Thyroid gland (tissue), 4 donors: ENCODE measurements at regions not wholly inside any gene's neighbourhood (a gene's known extent, or its start where the extent isn't known, plus 50 kb on each side); places are given as distances from the start of the nearest gene placed in this dataset.

Source experiments
- DNase-seq, 2 donors: peaks; one replicate each; pipeline ENCODE4 v3.0.0-alpha.2; 2019
- H3K27ac ChIP-seq, 3 donors: fragments of 200-600 bp; sonication (generic); 1 replicate in 2 of 3; 2 replicates in 1 of 3; pipeline ENCODE4 v1.5.1; 2016 to 2019; ENCODE audit warnings: mild to moderate bottlenecking in 1 of 3, moderate library complexity in 1 of 3
- H3K27me3 ChIP-seq: fragments of 200-600 bp; sonication (generic); one replicate; pipeline ENCODE4 v1.5.1; 2019
- H3K36me3 ChIP-seq, 2 donors: fragments of 200-600 bp; sonication (generic); one replicate each; pipeline ENCODE4 v1.5.1; 2016 to 2019
- H3K4me1 ChIP-seq, 2 donors: fragments of 200-600 bp; sonication (generic); one replicate each; pipeline ENCODE4 v1.5.1; 2017 to 2019
- H3K4me3 ChIP-seq, 3 donors: fragments of 200-600 bp; sonication (generic); replicated peaks in 1 of 3; 1 replicate in 2 of 3; 2 replicates in 1 of 3; pipeline ENCODE4 v1.5.1; 2016; ENCODE audit warnings: mild to moderate bottlenecking in 1 of 3
- H3K9me3 ChIP-seq: fragments of 200-600 bp; sonication (generic); one replicate; pipeline ENCODE4 v1.5.1; 2017
- POLR2A ChIP-seq, 2 donors: fragments of 450-650 bp; IDR thresholded peaks; one replicate each; pipeline ENCODE4 v1.6.1; 2017; ENCODE audit warnings: antibody characterized with exemption in 2 of 2, mild to moderate bottlenecking in 2 of 2, moderate library complexity in 1 of 2
- WGBS, 2 donors: methylation state at CpG; one replicate each; pipeline ENCODE4 v1.1.5; 2017; 5-methylcytosine and 5-hydroxymethylcytosine counted together
- intact Hi-C: fragments of 100-400 bp; cut with DNase I; formaldehyde crosslinking; loops from one replicate; pipeline ENCODE4 v1.15.1; 2023
- TF ChIP-seq, protein P1 (sequence below), 6 experiments: fragments of 200-600 bp in 3 of 6; fragments of 450-650 bp in 3 of 6; sonication (generic) in 3 of 6; IDR thresholded peaks; one replicate each; pipeline ENCODE4 v1.5.1; 2016 to 2019; ENCODE audit warnings: antibody characterized with exemption in 6 of 6, mild to moderate bottlenecking in 2 of 6, inconsistent platforms in 1 of 6, moderate library complexity in 1 of 6

DNA sequence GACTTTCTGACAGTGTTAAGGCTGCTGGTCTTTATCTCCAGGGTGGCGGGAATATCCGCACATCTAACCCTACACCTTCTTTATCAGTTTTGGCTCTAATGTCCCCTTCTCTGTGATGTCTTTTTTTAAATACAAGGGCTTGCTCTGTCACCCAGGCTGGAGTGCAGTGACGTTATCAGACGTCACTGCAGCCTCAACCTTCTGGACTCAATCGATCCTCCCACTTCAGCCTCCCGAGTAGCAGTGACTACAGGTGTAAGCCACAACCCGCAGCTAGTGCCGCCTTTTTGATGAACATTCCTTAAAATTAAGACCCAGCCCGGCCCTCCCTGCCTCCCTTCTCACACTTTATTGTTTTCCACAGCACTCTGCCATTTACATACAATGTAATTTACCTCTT, 120.1 kb upstream of the CDH4 start:
- WGBS, 2 donors, result 87 to 90% methylated on average over 9 of the region's 9 CpGs
- intact Hi-C loops, result no loop called here
- DNase-seq, result no peak

DNA sequence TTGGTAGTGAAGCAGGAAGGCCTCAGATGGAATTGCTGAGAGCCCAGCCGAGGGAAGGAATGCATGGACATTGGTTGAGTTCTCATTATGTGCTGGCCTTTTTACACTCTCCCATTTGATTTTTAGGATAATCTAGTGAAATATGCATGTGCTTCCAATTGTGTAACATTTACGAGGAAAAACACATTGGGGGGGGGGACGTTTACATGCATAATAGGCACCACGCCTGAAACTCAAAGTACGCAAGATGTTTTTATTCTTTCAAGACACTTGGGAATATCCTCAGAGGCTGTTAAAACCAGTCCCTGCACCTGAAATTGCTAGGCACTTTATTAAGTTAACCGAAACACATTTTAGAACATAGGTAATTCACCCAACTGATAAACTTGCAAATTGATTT, 118.5 kb upstream of the CDH4 start:
- Histone ChIP-seq H3K9me3 (no peaks in the 10 kb centered on the region), H3K27me3 (no peaks in the 10 kb centered on the region), H3K4me3 (no peak overlapping the region), H3K36me3 (no peaks in the 10 kb centered on the region), H3K4me1 (no peaks in the 10 kb centered on the region), H3K27ac (no peak overlapping the region)
- WGBS, 2 donors, result 84 to 91% methylated on average over 6 of the region's 6 CpGs
- intact Hi-C loops, result no loop called here
- TF ChIP-seq POLR2A (IDR thresholded peaks at IDR 0.05), result no peak
- TF ChIP-seq, protein P1, sequence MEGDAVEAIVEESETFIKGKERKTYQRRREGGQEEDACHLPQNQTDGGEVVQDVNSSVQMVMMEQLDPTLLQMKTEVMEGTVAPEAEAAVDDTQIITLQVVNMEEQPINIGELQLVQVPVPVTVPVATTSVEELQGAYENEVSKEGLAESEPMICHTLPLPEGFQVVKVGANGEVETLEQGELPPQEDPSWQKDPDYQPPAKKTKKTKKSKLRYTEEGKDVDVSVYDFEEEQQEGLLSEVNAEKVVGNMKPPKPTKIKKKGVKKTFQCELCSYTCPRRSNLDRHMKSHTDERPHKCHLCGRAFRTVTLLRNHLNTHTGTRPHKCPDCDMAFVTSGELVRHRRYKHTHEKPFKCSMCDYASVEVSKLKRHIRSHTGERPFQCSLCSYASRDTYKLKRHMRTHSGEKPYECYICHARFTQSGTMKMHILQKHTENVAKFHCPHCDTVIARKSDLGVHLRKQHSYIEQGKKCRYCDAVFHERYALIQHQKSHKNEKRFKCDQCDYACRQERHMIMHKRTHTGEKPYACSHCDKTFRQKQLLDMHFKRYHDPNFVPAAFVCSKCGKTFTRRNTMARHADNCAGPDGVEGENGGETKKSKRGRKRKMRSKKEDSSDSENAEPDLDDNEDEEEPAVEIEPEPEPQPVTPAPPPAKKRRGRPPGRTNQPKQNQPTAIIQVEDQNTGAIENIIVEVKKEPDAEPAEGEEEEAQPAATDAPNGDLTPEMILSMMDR (IDR thresholded peaks at IDR 0.05), result no peak
- DNase-seq, result no peak

More for the DNA sequence above, 120.1 kb upstream of the CDH4 start:
- Histone ChIP-seq H3K27ac (no peak overlapping the region), H3K9me3 (no peaks in the 10 kb centered on the region), H3K36me3 (no peaks in the 10 kb centered on the region), H3K4me3 (no peak overlapping the region), H3K27me3 (no peaks in the 10 kb centered on the region), H3K4me1 (no peaks in the 10 kb centered on the region)
- TF ChIP-seq, protein P1 (IDR thresholded peaks at IDR 0.05), result no peak
- no peak for TF ChIP-seq POLR2A (IDR thresholded peaks at IDR 0.05)

DNA sequence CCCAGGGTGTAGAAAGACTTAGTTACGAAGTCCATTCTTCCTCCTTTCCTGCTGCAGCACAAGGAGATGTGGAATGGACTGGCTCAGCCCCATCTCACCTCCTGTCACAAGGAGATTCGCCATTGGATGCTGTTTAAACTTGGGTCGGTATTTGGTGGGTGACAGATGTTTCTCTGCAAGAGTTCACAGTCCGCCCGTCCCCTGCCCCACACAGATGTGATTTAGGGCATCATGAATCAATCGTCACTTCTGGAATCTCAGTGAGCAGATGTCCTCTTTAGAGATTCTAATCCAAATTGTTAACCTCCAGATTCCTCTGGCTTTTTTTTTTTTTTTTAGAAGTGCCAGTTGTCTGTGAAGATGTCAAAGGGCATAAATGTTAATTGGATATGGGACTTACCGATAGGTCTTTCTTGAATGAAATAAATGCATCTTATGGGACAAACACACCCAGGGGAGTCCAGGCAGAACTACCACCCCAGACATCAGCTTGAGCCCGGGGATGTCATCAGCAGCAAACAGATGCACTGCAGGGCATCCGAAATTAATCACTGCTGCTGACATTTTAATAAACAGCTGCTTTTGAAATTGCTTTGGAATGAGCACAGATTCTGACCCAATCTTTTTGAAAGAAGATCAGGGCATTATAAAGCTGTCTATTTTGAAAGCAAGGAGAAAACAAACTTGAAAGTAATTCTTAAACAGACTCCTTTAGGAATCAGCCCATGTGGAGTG, 117.6 kb upstream of the CDH4 start:
- Histone ChIP-seq H3K27me3 (no peaks in the 10 kb centered on the region), H3K4me3 (no peak overlapping the region), H3K9me3 (no peaks in the 10 kb centered on the region), H3K4me1 (no peaks in the 10 kb centered on the region), H3K27ac (no peak overlapping the region), H3K36me3 (no peaks in the 10 kb centered on the region)
- DNase-seq, result no peak
- TF ChIP-seq POLR2A (IDR thresholded peaks at IDR 0.05), result no peak
- TF ChIP-seq, protein P1 (IDR thresholded peaks at IDR 0.05), result no peak
- intact Hi-C loops, result no loop called here
- 63 to 66% methylated on average over 9 of the region's 9 CpGs for WGBS, 2 donors

DNA sequence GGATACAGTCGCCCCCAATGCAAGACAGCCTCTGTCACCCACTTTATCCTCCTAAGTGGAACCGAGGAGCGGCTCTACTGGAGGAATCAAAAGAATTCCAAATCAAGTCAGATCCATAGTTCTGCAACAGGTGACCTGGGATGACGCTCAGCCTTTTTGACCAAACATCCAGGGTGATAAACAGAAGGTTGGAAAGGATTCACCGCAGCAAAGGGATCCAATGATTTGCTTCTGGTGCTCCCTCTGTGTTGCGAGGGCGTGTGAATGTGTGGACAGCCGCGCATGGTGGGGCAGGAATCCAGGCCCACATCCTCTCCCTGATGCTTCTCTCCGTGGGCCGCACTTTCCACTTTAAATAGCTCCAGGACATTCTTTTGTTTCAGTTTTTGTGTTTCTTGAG, 116.8 kb upstream of the CDH4 start:
- TF ChIP-seq POLR2A (IDR thresholded peaks at IDR 0.05), result no peak
- TF ChIP-seq, protein P1 (IDR thresholded peaks at IDR 0.05), result no peak

DNA sequence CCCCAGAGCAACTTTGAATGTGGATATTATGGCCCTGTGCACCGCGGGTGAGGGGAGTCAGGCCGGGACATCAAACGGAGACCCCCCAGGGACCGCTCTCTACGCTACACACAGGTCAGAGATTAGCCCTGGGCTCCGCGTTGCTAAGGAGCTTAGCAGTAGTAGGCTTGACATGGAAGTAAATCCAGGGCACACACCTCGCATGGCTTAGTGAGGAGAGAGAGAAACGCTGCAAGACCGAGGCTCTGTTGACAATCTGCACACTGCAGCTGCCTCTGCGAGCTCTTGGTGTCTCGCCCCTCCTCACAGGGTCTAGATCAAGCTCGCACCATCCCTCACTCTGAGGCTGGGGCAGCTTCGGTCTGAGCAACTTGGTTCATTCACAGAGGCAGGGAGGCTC, 116.1 kb upstream of the CDH4 start:
- Histone ChIP-seq H3K4me3 (no peak overlapping the region), H3K36me3 (no peaks in the 10 kb centered on the region), H3K9me3 (no peaks in the 10 kb centered on the region), H3K4me1 (no peaks in the 10 kb centered on the region), H3K27me3 (no peaks in the 10 kb centered on the region), H3K27ac (no peak overlapping the region)
- DNase-seq, result no peak
- 17% methylated on average over 2 to 13 of the region's 15 CpGs for whole genome bisulfite sequencing, 2 donors
- intact Hi-C loops, result no loop called here
- no peak for TF ChIP-seq POLR2A (IDR thresholded peaks at IDR 0.05)
- TF ChIP-seq, protein P1 (IDR thresholded peaks at IDR 0.05), result no peak

More for the DNA sequence above, 116.8 kb upstream of the CDH4 start:
- intact Hi-C loops, result no loop called here
- Histone ChIP-seq H3K27me3 (no peaks in the 10 kb centered on the region), H3K4me1 (no peaks in the 10 kb centered on the region), H3K9me3 (no peaks in the 10 kb centered on the region), H3K36me3 (no peaks in the 10 kb centered on the region), H3K4me3 (no peak overlapping the region), H3K27ac (no peak overlapping the region)
- no peak for DNase-seq
- 78 to 80% methylated on average over 11 of the region's 11 CpGs for WGBS, 2 donors
